NCI-H2107 treated with DMSO at 0.1 percent for 48 hours (cell line): ENCODE measurements at regions not wholly inside any gene's neighbourhood (a gene's known extent, or its start where the extent isn't known, plus 50 kb on each side); places are given as distances from the start of the nearest gene placed in this dataset.
"Not testable (repeated sequence)": the region's sequence is repeated elsewhere in the genome, so short reads cannot be mapped to it uniquely, and the experiment has no call there.

Experiments used
- DNase-seq: peaks from one replicate; lab custom pipeline; 2025; ENCODE audit not compliant: unreplicated experiment; lab: John Stamatoyannopoulos, UW

DNA sequence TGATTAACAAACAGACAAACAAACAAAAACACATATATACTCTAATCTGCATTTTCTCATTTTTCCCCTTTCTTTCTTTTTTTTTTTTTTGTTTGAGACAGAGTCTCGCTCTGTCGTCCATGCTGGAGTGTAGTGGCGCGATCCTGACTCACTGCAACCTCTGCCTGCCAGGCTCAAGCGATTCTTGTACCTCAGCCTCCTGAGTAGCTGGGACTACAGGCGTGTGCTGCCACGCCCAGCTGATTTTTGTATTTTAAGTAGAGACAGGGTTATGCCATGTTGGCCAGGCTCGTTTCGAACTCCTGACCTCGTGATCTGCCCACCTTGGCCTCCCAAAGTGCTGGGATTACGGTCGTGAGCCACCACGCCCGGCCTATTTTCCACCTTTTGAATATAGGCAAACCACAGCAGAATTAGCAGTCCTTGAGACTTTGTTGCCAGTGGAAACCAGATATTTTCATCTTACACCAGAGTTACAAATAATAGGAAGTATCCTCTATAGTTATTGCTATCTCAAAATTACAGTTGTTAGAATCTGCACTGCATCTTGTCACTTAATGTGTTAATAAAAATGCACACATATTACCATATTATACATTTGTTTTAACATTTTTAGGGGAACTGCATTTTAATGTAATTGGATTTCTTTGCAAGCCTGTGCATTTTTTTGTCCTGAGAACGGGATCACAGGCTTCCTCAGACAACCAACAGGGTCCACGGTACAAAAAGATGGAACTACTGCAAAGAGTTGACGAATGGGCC, 208.2 kb upstream of the ZNF217 start:
- DNase-seq, result no peak

DNA sequence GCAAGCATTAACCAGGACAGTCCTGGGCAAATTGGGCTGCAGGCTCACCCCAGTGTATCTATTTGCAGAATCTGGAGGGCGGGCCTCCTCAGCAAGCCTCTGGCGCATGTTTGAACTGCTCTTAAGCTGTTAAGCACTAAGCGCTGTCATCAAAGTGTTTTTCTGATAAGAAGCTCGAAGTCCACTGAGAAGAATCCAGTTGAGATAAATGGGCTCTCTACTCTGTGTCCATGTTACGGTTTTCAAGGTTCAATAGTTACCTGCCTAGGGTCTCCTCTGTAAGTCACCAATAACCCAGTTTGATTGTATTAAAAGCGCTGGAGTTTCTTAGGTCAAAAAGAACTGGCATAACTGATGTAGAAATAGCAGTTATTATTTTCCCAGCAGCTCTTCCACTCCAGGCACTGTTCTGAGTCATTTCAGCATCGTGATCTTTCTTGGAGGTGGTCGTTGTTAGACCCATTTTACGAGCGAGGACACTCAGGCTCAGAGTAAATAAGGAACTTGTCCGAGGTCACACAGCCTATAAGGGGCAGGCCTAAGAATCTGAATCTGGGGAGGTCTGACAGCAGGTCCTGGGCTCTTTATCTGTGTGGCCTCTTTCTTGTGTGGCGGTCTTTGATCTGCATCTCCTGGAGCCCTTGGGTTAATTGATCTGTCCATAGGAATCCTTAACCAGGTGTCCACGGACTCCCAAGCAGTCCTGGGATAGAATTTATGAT, 207.4 kb upstream of the ZNF217 start:
- DNase-seq, result no peak

GRCh38 chr20:53800418-53800817, 206.8 kb upstream of the ZNF217 start:
- DNase-seq, result no peak

GRCh38 chr20:53797085-53797484, 203.4 kb upstream of the ZNF217 start:
- no peak for DNase-seq

DNA sequence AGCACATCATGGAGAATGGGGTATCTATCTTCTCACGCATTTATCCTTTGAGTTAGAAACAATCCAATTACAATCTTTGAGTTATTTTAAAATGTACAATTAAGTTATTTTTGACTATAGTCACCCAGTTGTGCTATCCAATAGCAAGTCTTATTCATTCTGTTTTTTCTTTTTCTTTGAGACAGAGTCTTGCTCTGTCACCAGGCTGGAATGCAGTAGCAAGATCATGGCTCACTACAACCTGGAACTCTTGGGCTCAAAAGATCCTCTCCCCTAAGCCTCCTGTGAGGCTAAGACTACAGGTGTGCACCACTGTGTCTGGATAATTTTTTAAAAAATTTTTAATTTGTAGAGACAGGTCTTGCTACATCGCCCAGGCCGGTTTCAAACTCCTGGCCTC, 201.5 kb upstream of the ZNF217 start:
- DNase-seq, result no peak

- DNase-seq, result no peak
Observed at GRCh38 chr20:53794529-53795115, 201.0 kb upstream of the ZNF217 start.

GRCh38 chr20:53793783-53794383, 200.2 kb upstream of the ZNF217 start:
- DNase-seq, result no peak

DNA sequence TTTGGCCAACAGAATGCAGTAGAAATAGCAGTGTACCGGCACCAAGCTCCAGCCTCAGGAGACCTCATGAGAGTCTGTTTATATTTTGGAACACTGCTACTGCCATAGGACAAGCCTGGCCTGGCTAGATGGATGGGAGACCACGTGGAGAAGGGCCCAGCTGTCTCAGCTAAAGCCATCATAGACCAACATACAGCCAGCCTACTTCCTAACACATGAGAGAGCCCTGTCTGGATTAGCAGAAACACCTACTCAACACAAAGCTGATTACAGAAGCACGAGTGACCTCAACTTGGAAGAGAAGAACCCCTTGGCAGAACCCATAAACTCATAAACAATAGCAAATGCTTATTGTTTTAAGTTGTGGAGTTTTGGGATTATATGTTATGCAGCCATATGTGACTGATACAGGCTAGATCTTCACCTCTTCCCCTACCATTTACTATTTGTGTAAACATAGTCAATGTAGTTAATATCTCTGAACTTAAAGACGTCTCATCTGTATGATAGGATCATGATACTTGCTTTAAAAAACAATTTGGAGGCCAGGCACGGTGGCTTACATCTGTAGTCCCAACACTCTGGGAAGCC, 199.4 kb upstream of the ZNF217 start:
- no peak for DNase-seq

DNA sequence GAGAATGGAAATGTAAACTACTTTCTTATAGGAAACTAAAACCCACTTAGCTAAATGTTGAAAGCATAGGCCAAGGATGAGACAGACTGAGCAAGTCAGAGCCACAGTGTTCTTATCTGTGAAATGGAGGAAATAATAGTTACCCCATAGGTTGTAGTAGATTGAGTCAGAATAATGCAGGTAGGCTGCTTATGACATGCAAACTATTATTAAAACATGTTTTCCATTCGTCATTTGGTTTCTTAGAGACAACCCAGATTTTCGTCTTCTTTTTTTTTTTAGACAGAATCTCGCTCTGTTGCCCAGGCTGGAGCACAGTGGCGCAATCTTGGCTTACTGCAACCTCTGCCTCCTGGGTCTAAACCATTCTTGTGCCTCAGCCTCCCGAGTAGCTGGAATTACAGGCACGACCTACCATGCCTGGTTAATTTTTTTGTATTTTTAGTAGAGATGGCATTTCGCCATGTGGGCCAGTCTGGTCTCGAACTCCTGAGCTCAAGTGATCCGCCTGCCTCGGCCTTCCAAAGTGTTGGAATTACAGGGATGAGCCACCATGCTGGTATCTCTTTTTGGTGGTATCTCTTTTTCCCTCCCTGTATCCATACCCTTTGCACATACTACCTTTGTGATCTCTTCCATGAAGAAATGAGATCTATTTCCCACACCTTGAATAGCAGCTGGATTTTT, 196.5 kb upstream of the ZNF217 start:
- DNase-seq, result no peak

DNA sequence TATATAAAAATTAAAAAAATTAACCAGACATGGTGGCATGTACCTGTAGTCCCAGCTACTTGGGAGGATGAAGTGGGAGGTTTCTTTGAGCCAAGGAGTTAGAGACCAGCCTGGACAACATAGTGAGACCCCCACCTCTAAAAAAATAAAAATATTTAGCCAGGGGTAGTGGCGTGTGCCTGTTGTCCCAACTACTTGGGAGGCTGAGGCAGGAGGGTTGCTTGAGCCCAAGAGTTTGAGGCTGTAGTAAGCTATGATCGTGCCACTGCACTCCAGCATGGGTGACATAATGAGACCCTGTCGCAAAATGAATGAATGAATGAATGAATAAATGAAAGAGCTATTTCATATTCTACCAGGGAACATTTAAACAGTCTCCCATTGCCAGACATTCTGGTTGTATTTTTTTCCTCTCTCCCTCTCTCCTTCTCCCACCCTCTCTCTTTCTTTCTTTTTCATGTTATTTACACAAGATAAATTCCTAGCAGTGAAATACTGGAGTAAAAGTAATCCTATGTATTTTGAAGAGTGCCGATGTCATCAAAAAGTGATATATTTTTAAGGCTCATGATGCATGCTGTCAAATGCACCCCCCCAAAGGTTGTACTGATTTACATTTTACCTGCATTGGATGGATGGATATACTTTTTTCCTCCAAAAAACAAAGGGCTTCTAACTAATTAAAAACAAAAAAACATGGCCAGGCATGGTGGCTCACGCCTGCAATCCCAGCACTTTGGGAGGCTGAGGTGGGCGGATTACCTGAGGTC, 194.8 kb upstream of the ZNF217 start:
- no peak for DNase-seq

DNA sequence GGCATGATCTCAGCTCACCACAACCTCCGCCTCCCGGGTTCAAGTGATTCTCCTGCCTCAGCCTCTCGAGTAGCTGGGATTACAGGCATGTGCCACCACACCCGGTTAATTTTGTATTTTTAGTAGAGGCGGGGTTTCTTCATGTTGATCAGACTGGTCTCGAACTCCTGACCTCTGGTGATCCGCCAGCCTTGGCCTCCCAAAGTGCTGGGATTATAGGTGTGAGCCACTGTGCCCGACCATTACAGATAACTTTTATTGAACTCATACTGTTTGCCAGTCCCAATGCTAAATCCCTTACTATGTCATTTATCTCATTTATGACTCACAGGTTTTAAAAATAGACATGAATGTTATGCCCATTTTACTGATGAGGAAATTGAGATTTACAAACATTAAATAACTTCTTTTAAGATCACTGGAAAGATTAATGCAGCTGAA, 193.9 kb upstream of the ZNF217 start:
- DNase-seq, result not testable (repeated sequence)

DNA sequence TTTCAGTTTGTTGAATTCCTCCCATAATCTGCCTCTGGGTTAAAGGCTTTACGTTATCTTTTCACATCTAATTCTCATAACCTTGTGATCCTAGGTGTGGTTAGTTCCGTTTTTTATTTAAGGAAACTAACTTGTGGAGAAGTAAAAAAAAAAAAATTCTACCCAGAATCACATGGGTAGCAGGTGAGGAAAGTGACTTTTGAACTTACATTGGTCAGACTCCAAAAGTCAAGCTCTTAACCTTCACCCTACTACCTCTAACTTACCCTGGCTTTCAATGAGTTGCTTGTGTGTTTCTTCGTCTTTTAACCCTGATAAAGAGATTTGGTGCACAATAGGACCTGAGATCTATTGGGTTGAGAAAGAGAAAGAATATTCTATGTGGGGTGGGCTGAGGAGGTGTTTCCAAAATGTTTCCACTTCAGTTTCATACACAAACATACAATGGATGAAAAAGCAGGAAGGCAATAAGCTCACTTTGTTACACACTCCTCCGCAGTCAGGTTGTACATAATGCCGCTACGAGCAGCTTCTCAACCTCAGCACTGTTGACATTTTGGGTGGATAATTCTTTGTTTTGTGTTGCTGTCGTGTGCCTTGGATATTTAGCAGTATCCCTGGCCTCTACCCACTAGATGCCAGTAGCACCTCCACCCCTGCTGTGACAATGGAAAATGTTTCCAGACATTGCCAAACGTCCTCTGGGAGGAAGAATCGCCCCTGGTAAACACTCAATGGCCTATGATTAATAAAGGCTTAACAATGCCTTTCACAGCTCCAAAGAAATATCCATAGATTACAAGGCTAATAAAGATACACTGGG, 193.0 kb upstream of the ZNF217 start:
- peak; percentile 62 for DNase-seq

DNA sequence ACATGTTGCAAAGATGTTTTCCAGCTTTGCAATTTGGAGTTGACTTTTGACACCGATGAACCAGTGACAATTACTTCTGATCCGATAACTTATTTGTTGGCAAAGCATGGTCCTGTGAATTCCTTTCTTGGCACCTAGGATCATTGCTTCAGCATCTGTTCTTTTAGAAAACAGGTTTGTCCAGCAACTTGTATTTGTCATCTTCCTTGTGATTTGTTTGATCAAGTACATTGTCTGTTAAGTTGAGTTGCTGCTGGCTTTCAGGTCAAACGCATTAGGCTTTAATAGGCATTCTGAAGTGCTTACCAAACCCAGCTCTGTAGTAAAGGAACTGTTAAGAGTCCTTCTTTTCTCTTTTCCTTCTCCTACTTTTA, 192.4 kb upstream of the ZNF217 start:
- peak; percentile 26 for DNase-seq

GRCh38 chr20:53785320-53785719, 191.7 kb upstream of the ZNF217 start:
- no peak for DNase-seq

DNA sequence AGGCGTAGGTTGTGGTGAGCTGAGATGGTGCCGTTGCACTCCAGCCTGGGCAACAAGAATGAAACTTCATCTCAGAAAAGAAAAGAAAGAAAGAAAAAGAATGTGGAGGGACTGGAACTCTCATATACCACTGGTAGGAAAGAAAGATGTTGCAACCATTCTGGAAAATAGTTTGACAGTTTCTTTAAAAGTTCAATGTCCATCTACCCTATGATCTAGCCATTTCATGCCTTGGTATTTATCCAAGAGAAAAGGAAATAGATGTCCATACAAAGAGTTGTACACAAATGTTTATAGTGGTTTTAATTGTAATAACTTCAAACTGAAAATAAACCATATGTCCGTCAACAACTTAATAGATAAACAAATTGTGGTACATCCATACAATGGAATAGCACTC, 190.1 kb upstream of the ZNF217 start:
- no peak for DNase-seq

DNA sequence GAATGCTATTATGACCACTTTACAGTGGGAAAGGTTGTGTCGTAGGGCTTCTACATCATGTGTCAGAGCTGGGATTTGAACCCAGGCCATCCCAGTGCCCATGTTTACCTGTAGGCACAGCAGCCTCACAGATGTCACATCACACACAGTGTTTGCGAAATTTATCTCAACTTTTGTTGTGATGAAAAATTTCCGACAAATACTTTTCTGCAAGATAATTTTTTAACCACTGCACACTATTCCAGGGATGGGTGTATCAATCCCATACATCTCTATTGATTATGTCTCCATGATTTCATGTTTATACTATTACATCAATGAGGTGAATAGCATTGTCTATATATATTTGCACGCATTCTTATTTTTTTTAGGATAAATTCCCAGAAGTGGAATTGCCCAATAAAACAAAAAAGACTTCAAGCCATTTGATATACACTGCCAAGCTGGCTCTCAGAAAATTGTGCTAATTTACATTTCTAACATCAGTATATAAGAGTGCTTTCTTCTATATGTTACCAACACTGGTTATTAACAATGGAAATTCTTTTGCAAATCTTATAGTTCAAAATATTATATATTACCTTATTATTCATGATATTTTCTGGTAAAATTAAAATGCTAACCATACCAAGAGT, 189.1 kb upstream of the ZNF217 start:
- DNase-seq, result no peak

GRCh38 chr20:53779822-53780221, 186.2 kb upstream of the ZNF217 start:
- DNase-seq, result no peak

DNA sequence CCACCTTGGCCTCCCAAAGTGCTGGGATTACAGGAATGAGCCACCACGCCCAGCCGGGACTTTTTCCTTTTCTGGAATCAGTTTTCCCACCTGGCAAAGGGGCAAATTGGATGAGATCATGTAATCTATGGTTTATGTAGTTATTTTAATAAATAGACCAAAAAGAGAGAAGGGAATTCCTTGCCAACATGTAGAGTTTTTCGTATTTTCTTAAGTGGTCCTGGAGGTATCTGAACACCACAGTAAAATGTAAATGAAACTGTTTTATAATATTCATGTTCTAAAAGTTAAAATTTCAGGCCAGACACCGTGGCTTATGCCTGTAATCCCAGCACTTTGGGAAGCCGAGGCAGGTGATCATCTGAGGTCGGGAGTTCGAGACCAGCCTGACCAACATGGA, 185.1 kb upstream of the ZNF217 start:
- DNase-seq, result no peak

- DNase-seq, result peak; percentile 37
Observed at GRCh38 chr20:53778041-53778516, 184.4 kb upstream of the ZNF217 start.
